IMR-90 (cell line): ENCODE measurements at regions not wholly inside any gene's neighbourhood (a gene's known extent, or its start where the extent isn't known, plus 50 kb on each side); places are given as distances from the start of the nearest gene placed in this dataset.

Experiments used
- ATAC-seq: fragments of 200-7000 bp; cut with Tn5 transposase; 2 replicates; pipeline ENCODE4 v1.9.1; 2020; ENCODE audit warnings: low read depth, mild to moderate bottlenecking, moderate library complexity
- BruUV-seq: library from RNA; stranded (reverse); fragments of 400-500 nt; replicated peaks from 2 replicates; lab custom pipeline; 2021; lab: Mats Ljungman, UMichigan
- CTCF ChIA-PET: fragments of 300-600 bp; formaldehyde crosslinking; extraction: SDS; loops from one replicate; lab custom pipeline; 2021; ENCODE audit warnings: antibody characterized with exemption; lab: Yijun Ruan, JAX
- POLR2A ChIA-PET: fragments of 300-600 bp; sonication (Branson Sonifier 250); formaldehyde crosslinking; loops from one replicate; lab custom pipeline; 2022; ENCODE audit warnings: antibody characterized with exemption; ENCODE audit not compliant: unreplicated experiment; lab: Charles Lee
- DNase-seq: peaks from one replicate; pipeline ENCODE4 v3.0.0; 2013
- H2AFZ ChIP-seq: replicated peaks from 2 replicates; pipeline ENCODE3; 2013; ENCODE audit warnings: low read length, mild to moderate bottlenecking; ENCODE audit not compliant: poor library complexity
- H2AK5ac ChIP-seq: 2 replicates; pipeline ENCODE4 v1.6.1; 2013; ENCODE audit warnings: low read depth, low read length, inconsistent platforms
- H2AK9ac ChIP-seq: replicated peaks from 2 replicates; pipeline ENCODE3; 2013; ENCODE audit warnings: mild to moderate bottlenecking, low read depth, low read length, moderate library complexity; ENCODE audit not compliant: poor library complexity
- H2BK120ac ChIP-seq: 2 replicates; pipeline ENCODE4 v1.6.1; 2013; ENCODE audit warnings: low read depth, low read length, inconsistent platforms
- H2BK15ac ChIP-seq: 3 replicates; pipeline ENCODE4 v1.6.1; 2013; ENCODE audit warnings: low read depth, low read length, inconsistent platforms
- H2BK20ac ChIP-seq: 2 replicates; pipeline ENCODE4 v1.6.1; 2013; ENCODE audit warnings: low read depth, mild to moderate bottlenecking, inconsistent platforms, low read length, moderate library complexity
- H2BK5ac ChIP-seq: 2 replicates; pipeline ENCODE4 v1.6.1; 2013; ENCODE audit warnings: mild to moderate bottlenecking, low read depth, low read length, inconsistent platforms; ENCODE audit not compliant: poor library complexity, severe bottlenecking
- H3K14ac ChIP-seq: replicated peaks from 2 replicates; pipeline ENCODE4 v1.6.1; 2013; ENCODE audit warnings: low read depth, low read length, inconsistent platforms
- H3K18ac ChIP-seq: 2 replicates; pipeline ENCODE4 v1.6.1; 2013; ENCODE audit warnings: low read depth, low read length, control low read depth
- H3K23ac ChIP-seq: 2 replicates; pipeline ENCODE4 v1.6.1; 2013; ENCODE audit warnings: low read depth, low read length, inconsistent platforms
- H3K27ac ChIP-seq: 2 replicates; pipeline ENCODE4 v1.5.1; 2013; ENCODE audit warnings: mild to moderate bottlenecking, control low read depth, low read length; ENCODE audit not compliant: insufficient read depth
- H3K27me3 ChIP-seq: 2 replicates; pipeline ENCODE4 v1.6.1; 2013; ENCODE audit warnings: low read length; ENCODE audit not compliant: control insufficient read depth, insufficient read depth
- H3K36me3 ChIP-seq: 2 replicates; pipeline ENCODE4 v1.6.1; 2013; ENCODE audit warnings: low read length, mixed read lengths; ENCODE audit not compliant: control insufficient read depth, insufficient read depth
- H3K4ac ChIP-seq: 2 replicates; pipeline ENCODE4 v1.6.1; 2013; ENCODE audit warnings: low read depth, low read length, inconsistent platforms
- H3K4me1 ChIP-seq: 2 replicates; pipeline ENCODE4 v1.6.1; 2013; ENCODE audit warnings: low read length, mixed read lengths; ENCODE audit not compliant: control insufficient read depth, insufficient read depth
- H3K4me2 ChIP-seq: 2 replicates; pipeline ENCODE4 v1.6.1; 2013; ENCODE audit warnings: low read depth, mild to moderate bottlenecking, control low read depth, low read length, moderate library complexity
- H3K4me3 ChIP-seq: 2 replicates; pipeline ENCODE4 v1.5.1; 2013; ENCODE audit warnings: low read depth, mild to moderate bottlenecking, control low read depth, low read length, moderate library complexity; ENCODE audit not compliant: insufficient read depth
- H3K56ac ChIP-seq: 2 replicates; pipeline ENCODE4 v1.6.1; 2013; ENCODE audit warnings: low read length, inconsistent platforms; ENCODE audit not compliant: insufficient read depth; ENCODE audit errors: extremely low read depth
- H3K79me1 ChIP-seq, 2 experiments: 2 replicates each; pipeline ENCODE4 v1.6.1; 2013; ENCODE audit warnings: low read length in 2 of 2, inconsistent platforms in 1 of 2, low read depth in 1 of 2
- H3K9ac ChIP-seq: 2 replicates; pipeline ENCODE4 v1.6.1; 2013; ENCODE audit warnings: low read depth, low read length, control low read depth
- H3K9me1 ChIP-seq: 2 replicates; pipeline ENCODE4 v1.6.1; 2013; ENCODE audit warnings: low read length, inconsistent platforms; ENCODE audit not compliant: insufficient read depth
- H3K9me3 ChIP-seq: 2 replicates; pipeline ENCODE4 v1.6.1; 2013; ENCODE audit warnings: low read length; ENCODE audit not compliant: control insufficient read depth, insufficient read depth
- H4K20me1 ChIP-seq: 2 replicates; pipeline ENCODE4 v1.6.1; 2013; ENCODE audit warnings: low read length, inconsistent platforms; ENCODE audit not compliant: insufficient read depth
- H4K5ac ChIP-seq: 2 replicates; pipeline ENCODE4 v1.6.1; 2013; ENCODE audit warnings: mild to moderate bottlenecking, low read depth, low read length, control low read depth
- H4K8ac ChIP-seq, 2 experiments: 2 replicates each; pipeline ENCODE4 v1.6.1; 2013; ENCODE audit warnings: low read depth in 2 of 2, low read length in 2 of 2, control low read depth in 1 of 2, inconsistent platforms in 1 of 2
- H4K91ac ChIP-seq: 2 replicates; pipeline ENCODE4 v1.6.1; 2013; ENCODE audit warnings: low read depth, low read length, inconsistent platforms; ENCODE audit not compliant: insufficient read depth
- BHLHE40 ChIP-seq: fragments of 150-350 bp; IDR thresholded peaks from 2 replicates; pipeline ENCODE4 v1.6.1; 2016; ENCODE audit warnings: mild to moderate bottlenecking, low read depth, low read length
- CEBPB ChIP-seq: IDR thresholded peaks from 2 replicates; pipeline ENCODE4 v1.6.1; 2012; ENCODE audit warnings: low read depth, low read length, improper control_type of control experiment
- CHD1 ChIP-seq: IDR thresholded peaks from 2 replicates; pipeline ENCODE4 v1.6.1; 2012; ENCODE audit warnings: low read depth, low read length, improper control_type of control experiment
- FOS ChIP-seq: fragments of 150-350 bp; IDR thresholded peaks from 2 replicates; pipeline ENCODE4 v1.6.1; 2016; ENCODE audit warnings: low read depth, low read length
- MAFK ChIP-seq: IDR thresholded peaks from 2 replicates; pipeline ENCODE4 v1.6.1; 2012; ENCODE audit warnings: low read depth, low read length, improper control_type of control experiment
- MXI1 ChIP-seq: IDR thresholded peaks from 2 replicates; pipeline ENCODE4 v1.6.1; 2012; ENCODE audit warnings: low read depth, mild to moderate bottlenecking, low read length, moderate library complexity, borderline replicate concordance
- NFE2L2 ChIP-seq: fragments of 150-350 bp; IDR thresholded peaks from 2 replicates; pipeline ENCODE4 v1.6.1; 2016; ENCODE audit warnings: low read depth, mild to moderate bottlenecking, low read length
- RAD21 ChIP-seq: IDR thresholded peaks from 2 replicates; pipeline ENCODE4 v1.6.1; 2012; ENCODE audit warnings: low read length, improper control_type of control experiment
- RFX5 ChIP-seq: IDR thresholded peaks from 2 replicates; pipeline ENCODE4 v1.8.0; 2012; ENCODE audit warnings: low read depth, mild to moderate bottlenecking, low read length, moderate library complexity
- SMC3 ChIP-seq: fragments of 150-350 bp; IDR thresholded peaks from 2 replicates; pipeline ENCODE4 v1.6.1; 2016; ENCODE audit warnings: low read depth, mild to moderate bottlenecking, antibody characterized with exemption, low read length, moderate library complexity
- WGBS, 2 experiments: methylation state at CpG; one replicate each; pipeline versions ENCODE4 v1.1.5 to v1.1.7; 2013; ENCODE audit warnings: missing lambda C conversion rate in 2 of 2; ENCODE audit not compliant: insufficient read length in 1 of 2; ENCODE audit errors: extremely low coverage in 2 of 2; 5-methylcytosine and 5-hydroxymethylcytosine counted together
- dilution Hi-C: fragments of 300-500 bp; cut with HindIII; formaldehyde crosslinking; loops from one replicate; pipeline ENCODE4 v1.14.3; 2018; ENCODE audit warnings: low sequenced_read_pairs; ENCODE audit not compliant: unreplicated experiment
- in situ Hi-C: fragments of 300-500 bp; cut with MboI; formaldehyde crosslinking; loops from 3 replicates; pipeline ENCODE4 v1.14.3; 2019; ENCODE audit warnings: low sequenced_read_pairs, inconsistent platforms, mixed read lengths
- intact Hi-C: fragments of 100-400 bp; cut with micrococcal nuclease; formaldehyde crosslinking; loops from 2 replicates; pipeline ENCODE4 v1.10.0; 2022
- TF ChIP-seq, protein P1 (sequence below): fragments of 150-350 bp; IDR thresholded peaks from 2 replicates; pipeline ENCODE4 v1.6.1; 2017; ENCODE audit warnings: mild to moderate bottlenecking, antibody characterized with exemption, low read length, low read depth
- TF ChIP-seq, protein P2 (sequence below): fragments of 150-350 bp; IDR thresholded peaks from 2 replicates; pipeline ENCODE4 v1.6.1; 2016; ENCODE audit warnings: low read depth, mild to moderate bottlenecking, low read length, moderate library complexity, borderline replicate concordance

DNA sequence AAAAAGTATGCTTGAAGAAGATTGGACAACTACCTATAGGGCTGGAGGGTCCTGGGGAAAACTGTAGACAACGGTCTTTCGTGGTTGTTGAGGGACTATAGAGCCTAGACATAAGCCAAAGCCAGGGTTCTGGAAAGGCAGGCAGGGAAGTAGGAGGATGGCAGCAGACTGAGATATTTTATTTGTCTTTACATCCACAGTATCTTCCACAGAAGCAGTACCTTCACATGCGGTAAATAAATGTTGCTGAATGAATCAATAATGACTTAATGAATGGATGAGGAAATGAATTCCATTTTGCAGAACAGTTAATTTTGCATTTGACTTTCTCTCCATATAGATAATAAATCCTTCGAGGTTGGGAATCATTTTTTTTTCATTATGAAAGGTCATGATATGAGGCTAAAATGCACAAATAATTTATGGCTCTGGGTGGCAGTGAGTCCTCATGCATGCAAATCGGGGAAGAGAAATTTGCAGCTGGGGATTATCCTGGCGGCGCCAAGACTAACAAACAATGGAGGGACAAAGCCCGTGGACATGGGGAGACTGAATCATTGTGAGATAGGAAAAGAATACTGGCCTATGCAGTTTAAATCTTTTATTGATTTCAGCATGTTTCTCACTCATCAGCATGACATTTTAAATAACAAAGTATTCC, 102.0 kb downstream of the ERCC5 start:
- Histone ChIP-seq H3K23ac (no peak overlapping the region), H4K8ac (no peak overlapping the region), H3K14ac (no peak overlapping the region), H4K91ac (no peak overlapping the region), H3K27me3 (no peaks in the 10 kb centered on the region), H2AFZ (no peak overlapping the region), H2BK15ac (no peak overlapping the region), H3K4me2 (no peak overlapping the region), H3K9me3 (peaks cover 2% of the 10 kb centered on the region; the same call in 1 of the 2 replicates), H3K9ac (no peak overlapping the region), H3K56ac (no peak overlapping the region), H3K4me1 (no peaks in the 10 kb centered on the region), H2AK5ac (no peak overlapping the region), H2BK20ac (no peak overlapping the region), H4K5ac (no peak overlapping the region), H3K4me3 (no peak overlapping the region), H2BK5ac (no peak overlapping the region), H2BK120ac (no peak overlapping the region), H3K79me1 (no peaks in the 10 kb centered on the region), H3K4ac (no peak overlapping the region), H2AK9ac (no peak overlapping the region), H3K9me1 (no peaks in the 10 kb centered on the region), H3K36me3 (no peaks in the 10 kb centered on the region), H3K27ac (no peak overlapping the region), H4K20me1 (no peaks in the 10 kb centered on the region), H3K18ac (no peak overlapping the region)
- CTCF ChIA-PET = interaction anchor here (1.1 kb wide), 1 partner anchor 11 kb away, joined by 3 read pairs; no protein-coding TSS in a partner anchor
- dilution Hi-C loops (no loop called here), in situ Hi-C loops (no loop called here), intact Hi-C loops (no loop called here)
- 0% methylated on average over 1 of the region's 8 CpGs; no CpG with 5 or more reads in 1 of the 2 experiments for WGBS, 2 experiments
- POLR2A ChIA-PET = no interaction called here
- no TSS peak for BruUV-seq
- TF ChIP-seq RFX5 = no peak
- TF ChIP-seq MAFK = no peak
- TF ChIP-seq, protein P1, sequence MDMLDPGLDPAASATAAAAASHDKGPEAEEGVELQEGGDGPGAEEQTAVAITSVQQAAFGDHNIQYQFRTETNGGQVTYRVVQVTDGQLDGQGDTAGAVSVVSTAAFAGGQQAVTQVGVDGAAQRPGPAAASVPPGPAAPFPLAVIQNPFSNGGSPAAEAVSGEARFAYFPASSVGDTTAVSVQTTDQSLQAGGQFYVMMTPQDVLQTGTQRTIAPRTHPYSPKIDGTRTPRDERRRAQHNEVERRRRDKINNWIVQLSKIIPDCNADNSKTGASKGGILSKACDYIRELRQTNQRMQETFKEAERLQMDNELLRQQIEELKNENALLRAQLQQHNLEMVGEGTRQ = no peak
- TF ChIP-seq SMC3 = no peak
- no peak for TF ChIP-seq MXI1
- TF ChIP-seq CHD1 = no peak
- no peak for TF ChIP-seq BHLHE40
- TF ChIP-seq, protein P2, sequence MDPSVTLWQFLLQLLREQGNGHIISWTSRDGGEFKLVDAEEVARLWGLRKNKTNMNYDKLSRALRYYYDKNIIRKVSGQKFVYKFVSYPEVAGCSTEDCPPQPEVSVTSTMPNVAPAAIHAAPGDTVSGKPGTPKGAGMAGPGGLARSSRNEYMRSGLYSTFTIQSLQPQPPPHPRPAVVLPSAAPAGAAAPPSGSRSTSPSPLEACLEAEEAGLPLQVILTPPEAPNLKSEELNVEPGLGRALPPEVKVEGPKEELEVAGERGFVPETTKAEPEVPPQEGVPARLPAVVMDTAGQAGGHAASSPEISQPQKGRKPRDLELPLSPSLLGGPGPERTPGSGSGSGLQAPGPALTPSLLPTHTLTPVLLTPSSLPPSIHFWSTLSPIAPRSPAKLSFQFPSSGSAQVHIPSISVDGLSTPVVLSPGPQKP = no peak
- TF ChIP-seq CEBPB = no peak
- TF ChIP-seq FOS = no peak
- TF ChIP-seq NFE2L2 = no peak
- TF ChIP-seq RAD21 = no peak
- ATAC-seq = no peak
- no peak for DNase-seq
